BE2C (cell line): ENCODE measurements at regions not wholly inside any gene's neighbourhood (a gene's known extent, or its start where the extent isn't known, plus 50 kb on each side); places are given as distances from the start of the nearest gene placed in this dataset.

ENCODE experiments used
- DNase-seq: peaks from one replicate; pipeline ENCODE4 v3.0.0-alpha.2; 2020
- H3K27me3 ChIP-seq: fragments of 250-450 bp; sonication (Bioruptor Pico); 2 replicates; pipeline ENCODE4 v1.5.1; 2020; ENCODE audit warnings: mild to moderate bottlenecking
- H3K36me3 ChIP-seq: fragments of 250-450 bp; sonication (Bioruptor Pico); 2 replicates; pipeline ENCODE4 v1.5.1; 2020; ENCODE audit warnings: mild to moderate bottlenecking
- H3K4me1 ChIP-seq: fragments of 250-450 bp; sonication (Bioruptor Pico); 2 replicates; pipeline ENCODE4 v1.5.1; 2020
- H3K4me3 ChIP-seq: 2 replicates; pipeline ENCODE4 v1.5.1; 2011; ENCODE audit warnings: low read depth, low read length
- H3K9me3 ChIP-seq: fragments of 250-450 bp; sonication (Bioruptor Pico); 2 replicates; pipeline ENCODE4 v1.5.1; 2020
- TF ChIP-seq, protein P1 (sequence below): IDR thresholded peaks from 2 replicates; pipeline ENCODE4 v1.5.1; 2012; ENCODE audit warnings: mild to moderate bottlenecking, low read depth, low read length

DNA sequence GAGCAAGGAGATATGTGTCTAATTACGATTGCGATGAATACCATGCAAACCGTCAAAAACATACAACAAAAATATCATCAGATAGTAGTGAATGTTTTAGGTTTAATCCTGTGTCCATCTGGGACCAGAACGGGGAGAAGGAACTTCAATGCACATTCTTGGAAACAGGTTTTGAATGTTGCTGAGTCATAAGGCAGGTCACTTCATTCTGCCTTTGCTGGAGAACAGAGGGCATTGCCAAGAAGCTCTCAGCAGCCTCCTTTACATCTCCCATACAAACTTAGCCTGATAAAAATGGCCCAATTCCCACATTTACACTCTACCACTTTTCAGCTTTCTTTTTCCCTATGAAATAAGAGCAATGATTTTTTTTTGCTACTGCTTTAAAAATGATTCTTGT is 78.0 kb upstream of the KCNJ6 start:
- no peak for DNase-seq
- Histone ChIP-seq H3K4me3 (no peak overlapping the region), H3K9me3 (no peaks in the 10 kb centered on the region), H3K27me3 (no peaks in the 10 kb centered on the region), H3K36me3 (no peaks in the 10 kb centered on the region), H3K4me1 (no peaks in the 10 kb centered on the region)
- TF ChIP-seq, protein P1, sequence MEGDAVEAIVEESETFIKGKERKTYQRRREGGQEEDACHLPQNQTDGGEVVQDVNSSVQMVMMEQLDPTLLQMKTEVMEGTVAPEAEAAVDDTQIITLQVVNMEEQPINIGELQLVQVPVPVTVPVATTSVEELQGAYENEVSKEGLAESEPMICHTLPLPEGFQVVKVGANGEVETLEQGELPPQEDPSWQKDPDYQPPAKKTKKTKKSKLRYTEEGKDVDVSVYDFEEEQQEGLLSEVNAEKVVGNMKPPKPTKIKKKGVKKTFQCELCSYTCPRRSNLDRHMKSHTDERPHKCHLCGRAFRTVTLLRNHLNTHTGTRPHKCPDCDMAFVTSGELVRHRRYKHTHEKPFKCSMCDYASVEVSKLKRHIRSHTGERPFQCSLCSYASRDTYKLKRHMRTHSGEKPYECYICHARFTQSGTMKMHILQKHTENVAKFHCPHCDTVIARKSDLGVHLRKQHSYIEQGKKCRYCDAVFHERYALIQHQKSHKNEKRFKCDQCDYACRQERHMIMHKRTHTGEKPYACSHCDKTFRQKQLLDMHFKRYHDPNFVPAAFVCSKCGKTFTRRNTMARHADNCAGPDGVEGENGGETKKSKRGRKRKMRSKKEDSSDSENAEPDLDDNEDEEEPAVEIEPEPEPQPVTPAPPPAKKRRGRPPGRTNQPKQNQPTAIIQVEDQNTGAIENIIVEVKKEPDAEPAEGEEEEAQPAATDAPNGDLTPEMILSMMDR: no peak

DNA sequence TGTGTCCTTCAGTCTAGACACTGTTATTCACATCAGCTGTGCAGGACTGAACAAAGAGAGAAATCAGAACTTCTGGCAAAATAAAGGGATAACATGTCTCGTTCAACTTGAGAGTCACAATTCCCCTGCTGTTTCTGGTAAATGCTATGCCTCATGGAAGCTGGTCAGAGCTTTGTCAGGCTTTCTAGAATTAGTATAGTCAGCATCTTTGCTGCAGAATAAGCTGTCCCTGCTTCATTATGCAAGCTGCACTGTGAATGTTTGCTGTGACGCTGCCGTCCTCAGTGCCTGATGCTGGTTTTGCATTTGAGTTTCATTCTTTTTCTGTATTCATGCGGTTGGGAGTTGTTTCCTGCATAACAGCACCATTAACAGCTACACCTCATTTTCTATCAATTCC is 96.4 kb upstream of the KCNJ6 start:
- TF ChIP-seq, protein P1: no peak
- Histone ChIP-seq H3K27me3 (no peaks in the 10 kb centered on the region), H3K36me3 (no peaks in the 10 kb centered on the region), H3K4me1 (no peaks in the 10 kb centered on the region), H3K9me3 (no peaks in the 10 kb centered on the region), H3K4me3 (no peak overlapping the region)
- DNase-seq: no peak

DNA sequence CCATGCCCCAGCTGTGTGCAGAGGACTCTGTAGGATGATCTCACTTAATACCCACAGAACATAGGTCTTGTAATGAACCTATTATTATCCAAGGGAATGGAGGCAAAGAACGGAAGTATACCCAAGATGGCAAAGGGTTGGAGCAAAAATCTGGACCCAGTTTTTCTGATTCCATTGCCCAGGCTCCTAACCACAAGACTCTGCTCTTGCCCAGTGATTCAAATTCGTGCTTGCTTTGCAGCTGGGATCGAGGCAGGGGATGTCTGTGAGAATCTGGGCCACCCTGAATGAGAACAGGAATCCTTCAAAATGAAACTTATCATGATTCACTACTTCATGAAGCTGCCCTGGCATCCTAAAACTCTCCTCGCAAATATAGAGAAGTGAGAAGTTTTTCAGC is 97.5 kb upstream of the KCNJ6 start:
- TF ChIP-seq, protein P1: no peak
- no peak overlapping the region for H3K4me3 ChIP-seq
- no peak for DNase-seq
- H3K9me3 ChIP-seq: no peaks in the 10 kb centered on the region
- H3K4me1 ChIP-seq: no peaks in the 10 kb centered on the region
- no peaks in the 10 kb centered on the region for H3K27me3 ChIP-seq
- no peaks in the 10 kb centered on the region for H3K36me3 ChIP-seq

DNA sequence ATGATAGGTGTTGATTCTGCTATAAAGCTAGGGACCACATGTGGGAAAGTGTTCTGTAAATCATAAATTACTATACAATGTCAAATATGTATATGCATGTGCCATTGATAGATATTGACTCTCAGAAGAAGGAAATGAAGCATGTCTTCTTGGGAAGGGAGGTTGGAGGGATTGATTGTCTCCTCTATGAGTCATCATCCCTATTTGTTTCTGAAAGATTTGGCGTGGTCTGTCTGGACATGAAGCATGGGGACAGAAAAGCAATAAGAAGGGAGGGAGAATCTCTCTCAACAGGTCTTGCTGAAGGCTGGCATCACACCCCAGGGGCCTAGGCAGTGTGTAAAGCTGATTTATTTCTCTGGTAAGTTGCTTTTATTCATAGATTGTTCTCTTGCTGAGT is 98.0 kb upstream of the KCNJ6 start:
- H3K36me3 ChIP-seq: no peaks in the 10 kb centered on the region
- no peaks in the 10 kb centered on the region for H3K4me1 ChIP-seq
- no peaks in the 10 kb centered on the region for H3K9me3 ChIP-seq
- H3K27me3 ChIP-seq: no peaks in the 10 kb centered on the region
- TF ChIP-seq, protein P1: no peak
- no peak for DNase-seq
- no peak overlapping the region for H3K4me3 ChIP-seq

DNA sequence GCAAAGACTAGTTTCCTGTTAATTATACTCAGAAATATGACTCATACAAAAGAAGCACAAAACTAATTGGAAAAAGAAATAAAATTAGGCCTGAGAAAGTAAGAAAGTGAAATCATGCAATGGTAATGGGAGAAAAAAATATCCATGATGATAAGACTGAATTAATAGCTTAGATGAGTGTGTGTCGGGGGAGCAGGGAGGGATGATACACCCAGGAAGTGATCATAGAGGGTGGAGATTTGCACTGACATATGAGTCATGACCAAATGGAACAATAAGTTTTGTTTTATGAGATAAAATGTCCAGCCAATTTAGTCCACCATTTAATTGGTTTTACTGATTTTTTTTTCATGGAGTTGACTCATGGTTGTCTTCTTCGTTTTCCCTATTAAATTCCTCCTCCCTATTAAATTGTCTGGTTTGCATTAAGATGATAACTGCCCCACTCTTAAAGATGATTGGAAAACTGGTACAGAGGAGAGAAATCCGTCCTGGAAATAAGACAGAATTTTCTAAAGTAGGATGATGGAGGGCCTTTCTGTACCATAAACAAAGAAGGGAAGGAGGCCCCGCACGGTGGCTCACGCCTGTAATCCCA is 111.7 kb upstream of the KCNJ6 start:
- no peaks in the 10 kb centered on the region for H3K9me3 ChIP-seq
- H3K4me1 ChIP-seq: no peaks in the 10 kb centered on the region
- H3K36me3 ChIP-seq: no peaks in the 10 kb centered on the region
- H3K27me3 ChIP-seq: no peaks in the 10 kb centered on the region
- no peak for DNase-seq
- TF ChIP-seq, protein P1: no peak
- no peak overlapping the region for H3K4me3 ChIP-seq

DNA sequence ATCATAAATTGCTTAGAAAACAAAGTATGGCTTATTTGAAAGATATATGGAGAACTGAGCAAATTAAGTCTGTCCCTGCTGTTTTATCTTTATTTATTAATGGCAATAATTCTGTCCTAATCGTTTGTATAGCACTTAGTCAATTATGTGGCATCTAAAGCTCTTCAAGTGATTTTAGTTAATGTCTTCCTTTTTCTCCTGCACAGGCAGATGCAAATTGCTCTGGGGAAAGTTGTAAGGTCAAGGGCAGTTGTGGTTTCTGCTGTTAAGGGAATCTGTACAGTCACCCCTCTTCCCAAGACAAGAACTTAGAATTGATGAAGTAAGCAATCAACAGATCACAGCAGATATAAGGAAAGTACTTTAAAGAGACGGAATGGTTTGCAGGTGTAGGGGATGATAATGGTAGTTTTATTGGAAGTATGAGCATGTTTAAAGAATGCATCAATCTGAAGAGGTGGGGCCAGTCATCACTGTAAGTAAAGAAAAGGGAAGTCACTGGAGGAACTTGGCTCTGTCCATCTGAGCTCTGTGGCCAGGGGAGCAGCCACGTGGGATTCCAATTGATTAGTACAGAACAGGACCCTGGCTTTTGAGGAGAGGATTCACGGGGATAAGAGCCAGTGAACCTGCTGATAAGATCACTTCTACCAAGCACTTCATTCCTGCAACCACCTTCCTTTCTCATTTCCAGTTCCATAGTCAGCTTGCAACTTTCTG is 116.0 kb upstream of the KCNJ6 start:
- no peak for DNase-seq
- Histone ChIP-seq H3K9me3 (no peaks in the 10 kb centered on the region), H3K36me3 (no peaks in the 10 kb centered on the region), H3K27me3 (no peaks in the 10 kb centered on the region), H3K4me1 (no peaks in the 10 kb centered on the region), H3K4me3 (no peak overlapping the region)
- TF ChIP-seq, protein P1: no peak
